ENCODE measurements at regions not wholly inside any gene's neighbourhood (a gene's known extent, or its start where the extent isn't known, plus 50 kb on each side); places are given as distances from the start of the nearest gene placed in this dataset.

GRCh38 chr2:18362696-18363095 is 197.8 kb downstream of the RDH14 start:
- Histone ChIP-seq H3K4me1 (ENCODE audit: control insufficient read depth, insufficient read depth, low read length, poor library complexity, severe bottlenecking) (no peaks in the 10 kb centered on the region), H3K9me3 (ENCODE audit: control insufficient read depth, low read length) (no peaks in the 10 kb centered on the region), H3K36me3 (ENCODE audit: control insufficient read depth, insufficient read depth, low read length) (no peaks in the 10 kb centered on the region), H3K27ac (ENCODE audit: low read depth, low read length, severe bottlenecking) (no peak overlapping the region), H3K4me3 (ENCODE audit: extremely low read depth, insufficient read depth, low read length, poor library complexity, severe bottlenecking) (no peak overlapping the region)
- 100% methylated on average over 1 of the region's 1 CpG; no CpG with 5 or more reads in 1 of the 2 experiments for WGBS, 2 experiments (ENCODE audit: insufficient coverage in 2 of 2)

- Histone ChIP-seq H3K36me3 (ENCODE audit: control insufficient read depth, insufficient read depth, low read length) (no peaks in the 10 kb centered on the region), H3K4me3 (ENCODE audit: extremely low read depth, insufficient read depth, low read length, poor library complexity, severe bottlenecking) (no peak overlapping the region), H3K27ac (ENCODE audit: low read depth, low read length, severe bottlenecking) (no peak overlapping the region), H3K9me3 (ENCODE audit: control insufficient read depth, low read length) (no peaks in the 10 kb centered on the region), H3K4me1 (ENCODE audit: control insufficient read depth, insufficient read depth, low read length, poor library complexity, severe bottlenecking) (peaks cover 7% of the 10 kb centered on the region)
- WGBS, 2 experiments (ENCODE audit: insufficient coverage in 2 of 2) = no CpG with 5 or more reads among the region's 2 CpGs
These were observed 202.9 kb downstream of the RDH14 start for GRCh38 chr2:18357537-18357936.

GRCh38 chr2:18356676-18357075 is 203.8 kb downstream of the RDH14 start:
- no peak overlapping the region for H3K4me3 ChIP-seq (ENCODE audit: extremely low read depth, insufficient read depth, low read length, poor library complexity, severe bottlenecking)
- H3K4me1 ChIP-seq (ENCODE audit: control insufficient read depth, insufficient read depth, low read length, poor library complexity, severe bottlenecking) = peaks cover 7% of the 10 kb centered on the region
- 60 to 78% methylated on average over 1 to 2 of the region's 2 CpGs for WGBS, 2 experiments (ENCODE audit: insufficient coverage in 2 of 2)
- no peak overlapping the region for H3K27ac ChIP-seq (ENCODE audit: low read depth, low read length, severe bottlenecking)
- no peaks in the 10 kb centered on the region for H3K9me3 ChIP-seq (ENCODE audit: control insufficient read depth, low read length)
- H3K36me3 ChIP-seq (ENCODE audit: control insufficient read depth, insufficient read depth, low read length) = no peaks in the 10 kb centered on the region

- H3K4me1 ChIP-seq (ENCODE audit: control insufficient read depth, insufficient read depth, low read length, poor library complexity, severe bottlenecking) = no peaks in the 10 kb centered on the region
- WGBS, 2 experiments (ENCODE audit: insufficient coverage in 2 of 2) = 100% methylated on average over 1 of the region's 1 CpG; no CpG with 5 or more reads in 1 of the 2 experiments
- no peaks in the 10 kb centered on the region for H3K9me3 ChIP-seq (ENCODE audit: control insufficient read depth, low read length)
- H3K27ac ChIP-seq (ENCODE audit: low read depth, low read length, severe bottlenecking) = no peak overlapping the region
- no peak overlapping the region for H3K4me3 ChIP-seq (ENCODE audit: extremely low read depth, insufficient read depth, low read length, poor library complexity, severe bottlenecking)
- H3K36me3 ChIP-seq (ENCODE audit: control insufficient read depth, insufficient read depth, low read length) = no peaks in the 10 kb centered on the region
These were observed 211.0 kb downstream of the RDH14 start for GRCh38 chr2:18349421-18349820.

GRCh38 chr2:18346874-18347273 is 213.6 kb downstream of the RDH14 start:
- Histone ChIP-seq H3K4me1 (ENCODE audit: control insufficient read depth, insufficient read depth, low read length, poor library complexity, severe bottlenecking) (no peaks in the 10 kb centered on the region), H3K27ac (ENCODE audit: low read depth, low read length, severe bottlenecking) (no peak overlapping the region), H3K9me3 (ENCODE audit: control insufficient read depth, low read length) (no peaks in the 10 kb centered on the region), H3K4me3 (ENCODE audit: extremely low read depth, insufficient read depth, low read length, poor library complexity, severe bottlenecking) (no peak overlapping the region), H3K36me3 (ENCODE audit: control insufficient read depth, insufficient read depth, low read length) (no peaks in the 10 kb centered on the region)
- WGBS, 2 experiments (ENCODE audit: insufficient coverage in 2 of 2) = no CpG with 5 or more reads among the region's 3 CpGs

- 100% methylated on average over 1 of the region's 3 CpGs for WGBS, 2 experiments (ENCODE audit: insufficient coverage in 2 of 2)
- Histone ChIP-seq H3K27ac (ENCODE audit: low read depth, low read length, severe bottlenecking) (no peak overlapping the region), H3K9me3 (ENCODE audit: control insufficient read depth, low read length) (no peaks in the 10 kb centered on the region), H3K36me3 (ENCODE audit: control insufficient read depth, insufficient read depth, low read length) (no peaks in the 10 kb centered on the region), H3K4me1 (ENCODE audit: control insufficient read depth, insufficient read depth, low read length, poor library complexity, severe bottlenecking) (no peaks in the 10 kb centered on the region), H3K4me3 (ENCODE audit: extremely low read depth, insufficient read depth, low read length, poor library complexity, severe bottlenecking) (no peak overlapping the region)
These were observed 214.1 kb downstream of the RDH14 start for GRCh38 chr2:18346344-18346743.

GRCh38 chr2:18345848-18346247 is 214.6 kb downstream of the RDH14 start:
- Histone ChIP-seq H3K4me3 (ENCODE audit: extremely low read depth, insufficient read depth, low read length, poor library complexity, severe bottlenecking) (no peak overlapping the region), H3K27ac (ENCODE audit: low read depth, low read length, severe bottlenecking) (no peak overlapping the region), H3K9me3 (ENCODE audit: control insufficient read depth, low read length) (no peaks in the 10 kb centered on the region), H3K4me1 (ENCODE audit: control insufficient read depth, insufficient read depth, low read length, poor library complexity, severe bottlenecking) (no peaks in the 10 kb centered on the region), H3K36me3 (ENCODE audit: control insufficient read depth, insufficient read depth, low read length) (no peaks in the 10 kb centered on the region)
- 83 to 85% methylated on average over 4 to 5 of the region's 5 CpGs for WGBS, 2 experiments (ENCODE audit: insufficient coverage in 2 of 2)

GRCh38 chr2:18342901-18343300 is 217.6 kb downstream of the RDH14 start:
- Histone ChIP-seq H3K36me3 (ENCODE audit: control insufficient read depth, insufficient read depth, low read length) (no peaks in the 10 kb centered on the region), H3K9me3 (ENCODE audit: control insufficient read depth, low read length) (no peaks in the 10 kb centered on the region), H3K27ac (ENCODE audit: low read depth, low read length, severe bottlenecking) (no peak overlapping the region), H3K4me3 (ENCODE audit: extremely low read depth, insufficient read depth, low read length, poor library complexity, severe bottlenecking) (no peak overlapping the region), H3K4me1 (ENCODE audit: control insufficient read depth, insufficient read depth, low read length, poor library complexity, severe bottlenecking) (no peaks in the 10 kb centered on the region)
- WGBS, 2 experiments (ENCODE audit: insufficient coverage in 2 of 2) = 78 to 98% methylated on average over 3 to 6 of the region's 6 CpGs

GRCh38 chr2:18339326-18339725 is 221.1 kb downstream of the RDH14 start:
- no peaks in the 10 kb centered on the region for H3K36me3 ChIP-seq (ENCODE audit: control insufficient read depth, insufficient read depth, low read length)
- H3K27ac ChIP-seq (ENCODE audit: low read depth, low read length, severe bottlenecking) = no peak overlapping the region
- WGBS, 2 experiments (ENCODE audit: insufficient coverage in 2 of 2) = no CpG with 5 or more reads among the region's 1 CpG
- no peaks in the 10 kb centered on the region for H3K9me3 ChIP-seq (ENCODE audit: control insufficient read depth, low read length)
- peaks cover 5% of the 10 kb centered on the region for H3K4me1 ChIP-seq (ENCODE audit: control insufficient read depth, insufficient read depth, low read length, poor library complexity, severe bottlenecking)
- no peak overlapping the region for H3K4me3 ChIP-seq (ENCODE audit: extremely low read depth, insufficient read depth, low read length, poor library complexity, severe bottlenecking)

GRCh38 chr2:18336975-18337374 is 223.5 kb downstream of the RDH14 start:
- no peak overlapping the region for H3K4me3 ChIP-seq (ENCODE audit: extremely low read depth, insufficient read depth, low read length, poor library complexity, severe bottlenecking)
- no peak overlapping the region for H3K27ac ChIP-seq (ENCODE audit: low read depth, low read length, severe bottlenecking)
- H3K9me3 ChIP-seq (ENCODE audit: control insufficient read depth, low read length) = no peaks in the 10 kb centered on the region
- H3K4me1 ChIP-seq (ENCODE audit: control insufficient read depth, insufficient read depth, low read length, poor library complexity, severe bottlenecking) = peaks cover 5% of the 10 kb centered on the region
- 54 to 63% methylated on average over 1 to 2 of the region's 2 CpGs for WGBS, 2 experiments (ENCODE audit: insufficient coverage in 2 of 2)
- no peaks in the 10 kb centered on the region for H3K36me3 ChIP-seq (ENCODE audit: control insufficient read depth, insufficient read depth, low read length)

GRCh38 chr2:18332477-18332876 is 228.0 kb downstream of the RDH14 start:
- H3K4me3 ChIP-seq (ENCODE audit: extremely low read depth, insufficient read depth, low read length, poor library complexity, severe bottlenecking) = no peak overlapping the region
- H3K36me3 ChIP-seq (ENCODE audit: control insufficient read depth, insufficient read depth, low read length) = no peaks in the 10 kb centered on the region
- no peak overlapping the region for H3K27ac ChIP-seq (ENCODE audit: low read depth, low read length, severe bottlenecking)
- 88 to 89% methylated on average over 1 to 6 of the region's 6 CpGs for WGBS, 2 experiments (ENCODE audit: insufficient coverage in 2 of 2)
- peaks cover 5% of the 10 kb centered on the region for H3K4me1 ChIP-seq (ENCODE audit: control insufficient read depth, insufficient read depth, low read length, poor library complexity, severe bottlenecking)
- H3K9me3 ChIP-seq (ENCODE audit: control insufficient read depth, low read length) = no peaks in the 10 kb centered on the region
